Activated T-helper 9 cell treated with anti-CD3 and anti-CD28 coated beads, Interleukin-2, amount 50 U/mL, for 16 hours (primary cell): ENCODE measurements at regions not wholly inside any gene's neighbourhood (a gene's known extent, or its start where the extent isn't known, plus 50 kb on each side); places are given as distances from the start of the nearest gene placed in this dataset.
A peak's percentile ranks its signal among the peaks of the same experiment; 100 is the strongest.

Experiments used
- DNase-seq: peaks from one replicate; pipeline ENCODE4 v3.0.0-alpha.2; 2020; ENCODE audit warnings: low read depth

DNA sequence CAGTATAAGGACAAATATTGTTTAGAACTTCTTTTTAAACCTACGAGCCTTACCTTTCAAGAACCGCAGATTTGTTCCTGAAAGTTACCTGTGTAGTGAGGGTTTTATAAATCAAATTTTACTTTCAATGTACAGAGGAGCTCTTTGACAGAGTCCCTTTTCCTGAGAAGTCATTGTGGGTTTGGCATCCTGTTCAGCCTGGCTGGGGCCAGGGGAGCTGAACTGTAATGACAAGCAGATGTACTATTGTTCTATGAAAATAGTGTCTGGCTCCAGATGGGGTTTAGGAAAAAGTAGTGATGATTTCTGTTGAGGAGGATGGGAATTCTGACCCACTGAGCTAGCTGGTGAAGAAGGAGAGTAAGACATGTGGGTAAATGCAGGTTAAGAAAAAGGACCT, 196.2 kb upstream of the PGRMC2 start:
- DNase-seq, result no peak

DNA sequence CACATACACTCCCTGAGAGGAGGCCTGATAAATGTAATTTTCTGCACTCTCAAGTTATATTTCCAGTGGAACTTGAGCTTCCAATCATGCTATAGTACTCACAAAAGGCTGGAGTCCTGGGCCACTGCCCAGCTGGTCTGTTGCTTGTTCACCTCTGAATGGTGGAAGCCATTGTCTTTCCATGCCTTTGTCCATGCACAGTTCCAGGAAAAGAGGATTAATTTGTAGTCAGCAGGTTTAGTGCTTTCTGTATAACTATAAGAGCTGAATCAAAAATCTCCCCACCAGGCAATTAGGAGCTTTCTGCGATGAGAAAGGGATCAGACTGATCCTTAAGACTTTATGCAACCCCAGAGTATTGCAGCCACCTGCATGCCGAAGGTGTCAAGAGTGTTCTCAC, 195.4 kb upstream of the PGRMC2 start:
- no peak for DNase-seq

- no peak for DNase-seq
These were observed 194.3 kb upstream of the PGRMC2 start for GRCh38 chr4:128481752-128482480.

DNA sequence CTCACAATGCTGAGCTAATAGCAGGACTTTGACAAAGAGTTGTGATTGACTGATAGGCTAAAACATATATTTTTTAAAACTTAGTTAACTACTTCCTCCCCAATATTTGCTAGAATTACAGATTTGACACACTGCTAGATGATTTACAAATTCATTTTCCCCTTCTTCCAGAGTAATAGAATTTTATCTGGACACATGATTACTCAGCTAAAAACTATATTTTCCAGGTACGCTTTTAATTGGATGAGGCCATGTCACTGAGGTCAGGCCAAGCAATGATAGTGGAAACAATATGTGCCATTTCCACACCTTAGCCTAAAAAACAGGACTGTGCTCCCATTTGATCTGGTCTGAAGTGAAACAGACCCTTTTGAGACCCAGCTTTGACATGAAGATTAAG, 193.3 kb upstream of the PGRMC2 start:
- DNase-seq, result no peak

GRCh38 chr4:128477540-128477939, 189.9 kb upstream of the PGRMC2 start:
- no peak for DNase-seq

DNA sequence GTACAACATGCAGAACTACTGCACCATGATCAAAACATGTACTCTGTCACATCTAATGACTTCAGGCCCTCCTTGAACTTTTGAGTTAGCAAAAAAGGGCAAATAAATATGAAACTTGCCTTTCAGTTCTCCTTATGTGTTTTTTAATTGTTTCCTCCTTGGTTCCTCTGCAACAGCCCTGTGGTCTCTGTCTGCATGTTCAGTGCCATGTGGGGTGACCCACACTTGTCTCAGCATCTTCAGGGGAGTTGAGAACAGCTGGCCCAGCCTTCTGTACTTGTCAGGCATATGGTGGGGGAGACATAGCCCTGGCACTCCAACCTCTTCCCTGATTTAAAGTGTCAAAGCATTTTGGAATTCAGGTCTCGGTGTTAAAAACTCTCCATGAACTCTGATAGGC, 188.0 kb upstream of the PGRMC2 start:
- no peak for DNase-seq

- DNase-seq, result no peak
These were observed 184.0 kb upstream of the PGRMC2 start for GRCh38 chr4:128471576-128471975.

- no peak for DNase-seq
These were observed 183.0 kb upstream of the PGRMC2 start for GRCh38 chr4:128470492-128471053.

- no peak for DNase-seq
These were observed 180.7 kb upstream of the PGRMC2 start for GRCh38 chr4:128468123-128468989.

GRCh38 chr4:128465523-128465922, 177.9 kb upstream of the PGRMC2 start:
- DNase-seq, result no peak

GRCh38 chr4:128463006-128463405, 175.4 kb upstream of the PGRMC2 start:
- DNase-seq, result no peak

GRCh38 chr4:128462103-128462783, 174.6 kb upstream of the PGRMC2 start:
- no peak for DNase-seq

DNA sequence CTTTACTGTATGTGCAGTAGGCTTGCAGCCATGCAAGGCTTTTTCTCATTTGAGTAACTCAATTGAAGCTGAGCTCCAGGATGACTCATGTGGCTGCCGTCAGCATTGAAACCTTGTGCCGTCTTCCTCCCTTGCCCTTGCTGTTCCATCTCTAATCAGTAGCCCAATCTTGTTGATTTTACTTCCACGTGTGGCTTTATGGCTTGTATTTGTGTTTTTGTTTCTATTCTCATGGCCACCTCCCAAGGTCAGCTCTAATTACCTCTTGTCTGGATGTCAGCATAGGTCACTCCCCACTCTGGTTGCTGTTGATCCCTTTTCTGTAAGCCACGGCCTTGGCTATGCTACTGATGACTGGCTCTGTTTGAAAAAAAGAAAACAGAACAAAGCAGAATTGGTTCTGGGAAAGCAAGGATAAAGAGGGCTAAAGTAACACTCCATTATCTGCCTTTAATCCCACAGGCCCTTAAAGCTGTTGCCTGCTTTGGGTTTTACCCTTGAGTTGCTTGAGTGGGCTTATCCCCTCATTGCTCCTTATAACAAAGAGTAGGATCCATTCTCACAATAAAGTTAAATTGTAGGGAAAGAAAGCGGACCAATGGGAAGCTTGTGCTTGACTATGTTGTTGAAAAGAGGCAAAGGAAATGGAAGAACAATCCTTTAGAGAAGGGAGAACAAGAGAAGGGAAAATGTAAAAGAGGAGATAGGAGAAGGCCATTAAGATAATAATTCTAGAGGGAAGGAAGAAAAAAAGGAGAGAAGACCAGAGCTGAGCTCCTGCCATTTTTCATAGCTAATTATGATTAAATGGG, 173.9 kb upstream of the PGRMC2 start:
- DNase-seq, result no peak

- DNase-seq, result no peak
These were observed 171.9 kb upstream of the PGRMC2 start for GRCh38 chr4:128459547-128459946.

DNA sequence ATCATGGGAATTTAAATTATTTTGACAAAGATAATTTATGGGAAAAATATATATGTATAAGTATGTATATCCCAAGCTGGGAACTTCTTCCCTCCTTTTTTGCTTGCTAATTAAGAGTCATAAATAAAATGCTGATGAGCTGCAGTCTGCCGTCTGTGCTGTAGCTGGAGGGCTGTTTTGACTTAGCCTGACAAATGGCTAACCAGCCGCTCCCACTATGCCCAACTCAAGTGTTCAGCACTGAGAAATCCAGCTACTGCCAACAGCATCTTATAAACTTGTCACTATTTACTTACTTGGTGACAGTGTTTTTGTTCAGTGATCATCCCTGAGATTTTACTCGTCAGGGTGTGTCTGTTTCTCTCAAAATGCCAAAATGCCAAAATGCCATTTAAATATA, 171.2 kb upstream of the PGRMC2 start:
- no peak for DNase-seq

DNA sequence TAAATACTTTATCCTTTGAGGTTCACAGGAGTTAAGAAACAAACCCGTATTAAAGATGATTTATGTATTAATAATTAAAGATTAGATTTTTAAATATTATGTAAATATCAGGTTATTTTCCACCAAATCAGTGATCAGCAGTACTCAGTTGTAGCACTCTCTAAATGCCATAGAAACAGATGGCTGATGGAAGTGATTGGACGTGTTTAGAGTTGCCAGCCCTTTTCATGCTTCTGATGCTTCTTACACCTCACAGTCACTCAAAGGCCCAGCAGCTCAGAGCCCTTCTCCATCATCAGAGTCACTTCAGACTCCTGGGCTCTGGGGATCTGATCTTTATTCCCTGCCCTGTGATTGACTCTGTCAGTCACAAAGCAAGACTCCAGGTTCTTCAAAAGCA, 170.1 kb upstream of the PGRMC2 start:
- DNase-seq, result no peak

GRCh38 chr4:128456171-128456570, 168.6 kb upstream of the PGRMC2 start:
- DNase-seq, result no peak

GRCh38 chr4:128455480-128455879, 167.9 kb upstream of the PGRMC2 start:
- DNase-seq, result no peak

- no peak for DNase-seq
These were observed 167.3 kb upstream of the PGRMC2 start for GRCh38 chr4:128454881-128455280.

DNA sequence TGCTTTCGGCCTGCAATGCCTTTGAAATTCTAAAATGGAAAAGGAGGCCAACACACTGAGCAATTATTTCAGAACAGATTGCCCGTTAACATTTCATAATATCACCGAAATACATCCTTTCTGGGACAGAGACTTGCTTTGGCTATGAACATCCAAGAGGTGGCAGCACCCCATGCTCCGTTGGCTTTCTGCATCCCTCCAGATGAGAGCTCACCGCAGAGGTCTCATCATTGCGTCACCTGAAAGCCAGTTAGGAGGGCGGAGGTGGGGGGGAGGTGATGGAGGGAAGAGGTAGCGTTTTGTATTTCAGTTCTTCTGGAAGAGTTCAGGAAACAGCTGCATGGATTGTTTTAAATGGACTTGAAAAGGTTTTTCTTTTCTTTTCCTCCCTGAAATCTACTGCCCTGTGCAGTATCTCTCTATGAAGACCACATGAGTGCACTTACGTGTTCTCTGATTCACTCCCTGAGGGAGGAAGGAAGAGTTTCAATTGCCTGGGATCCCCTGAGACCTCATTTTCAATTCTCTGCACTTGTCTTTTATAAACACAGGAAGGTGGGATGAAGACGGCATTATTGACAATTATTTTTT, 166.8 kb upstream of the PGRMC2 start:
- peak; percentile 33 for DNase-seq

DNA sequence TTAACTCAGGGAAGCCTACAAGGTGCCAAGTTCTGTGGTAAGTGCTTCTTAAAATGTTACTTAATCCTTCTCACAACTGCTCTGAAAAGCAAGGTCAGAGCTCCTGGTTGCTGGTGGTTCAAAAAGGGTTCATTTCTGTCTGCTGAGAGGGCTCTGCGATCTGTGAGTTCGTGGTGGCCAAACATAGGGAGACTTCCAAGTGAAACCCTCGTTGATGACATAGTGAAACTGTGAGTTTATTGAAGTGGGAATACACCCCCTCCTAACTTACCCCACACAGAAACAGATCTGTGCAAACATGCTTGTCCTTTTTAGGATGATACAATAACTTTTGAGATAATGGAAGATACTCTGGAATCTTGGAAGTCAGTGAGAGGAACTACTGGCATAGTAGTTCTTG, 164.8 kb upstream of the PGRMC2 start:
- no peak for DNase-seq
